Naive thymus-derived CD8-positive, alpha-beta T cell (primary cell): ENCODE measurements at regions not wholly inside any gene's neighbourhood (a gene's known extent, or its start where the extent isn't known, plus 50 kb on each side); places are given as distances from the start of the nearest gene placed in this dataset.

Experiments used
- ATAC-seq, 2 donors: fragments of 150-1000 bp; cut with Tn5 transposase in 1 of 2; sonication (Bioruptor Pico), chemical (Tn5 transposase) in 1 of 2; 1 replicate in 1 of 2; 2 replicates in 1 of 2; pipeline ENCODE4 v1.10.0; 2021; ENCODE audit warnings: mild to moderate bottlenecking in 2 of 2, moderate library complexity in 2 of 2
- POLR2A ChIA-PET: fragments of 350-600 bp; sonication (Branson Sonifier 250); formaldehyde crosslinking; loops from one replicate; lab custom pipeline; 2021; ENCODE audit warnings: antibody characterized with exemption; lab: Charles Lee
- DNase-seq, 10 donors: peaks; one replicate each; pipeline versions ENCODE4 v3.0.0 to v3.0.0-alpha.2; 2020 to 2022
- H3K27ac Mint-ChIP-seq, 10 donors: one replicate each; pipeline ENCODE4 v1.8.0; 2020 to 2022; ENCODE audit warnings: mild to moderate bottlenecking in 10 of 10, mixed read lengths in 10 of 10, moderate library complexity in 4 of 10, inconsistent platforms in 1 of 10
- H3K27me3 Mint-ChIP-seq, 5 donors: one replicate each; pipeline ENCODE4 v1.8.0; 2021 to 2022; ENCODE audit warnings: mixed read lengths in 5 of 5
- H3K36me3 Mint-ChIP-seq, 3 donors: one replicate each; pipeline ENCODE4 v1.8.0; 2020 to 2022; ENCODE audit warnings: mixed read lengths in 3 of 3, mild to moderate bottlenecking in 2 of 3, inconsistent platforms in 1 of 3
- H3K4me1 Mint-ChIP-seq, 4 donors: one replicate each; pipeline ENCODE4 v1.8.0; 2021 to 2022; ENCODE audit warnings: mixed read lengths in 4 of 4
- H3K4me3 Mint-ChIP-seq, 10 donors: one replicate each; pipeline ENCODE4 v1.8.0; 2020 to 2022; ENCODE audit warnings: mild to moderate bottlenecking in 10 of 10, mixed read lengths in 10 of 10, moderate library complexity in 6 of 10, inconsistent platforms in 1 of 10
- H3K9me3 Mint-ChIP-seq, 9 donors: one replicate each; pipeline ENCODE4 v1.8.0; 2020 to 2022; ENCODE audit warnings: mixed read lengths in 9 of 9, mild to moderate bottlenecking in 3 of 9, inconsistent platforms in 1 of 9, moderate library complexity in 1 of 9

GRCh38 chr5:117719413-117719812 lies 1144.8 kb upstream of the SEMA6A start:
- POLR2A ChIA-PET: no interaction called here
- Mint-ChIP-seq H3K36me3 (peaks cover 0 to 5% (median 0%) of the 10 kb centered on the region in 3 donors), H3K4me3 (no peak overlapping the region), H3K4me1 (no peaks in the 10 kb centered on the region), H3K27ac (no peak overlapping the region), H3K9me3 (peaks cover 3 to 49% (median 18%) of the 10 kb centered on the region in 9 donors), H3K27me3 (no peaks in the 10 kb centered on the region)
- DNase-seq (no peak), ATAC-seq (no peak)

- ATAC-seq (no peak), DNase-seq (peak in 1 of 10 donors; percentile 0)
- Mint-ChIP-seq H3K27me3 (no peaks in the 10 kb centered on the region), H3K36me3 (peaks cover 0 to 14% (median 0%) of the 10 kb centered on the region in 3 donors), H3K9me3 (peaks cover 9 to 52% (median 28%) of the 10 kb centered on the region in 9 donors), H3K27ac (no peak overlapping the region), H3K4me3 (no peak overlapping the region), H3K4me1 (peaks cover 0 to 2% (median 0%) of the 10 kb centered on the region in 4 donors)
- POLR2A ChIA-PET: no interaction called here
These were observed 1139.1 kb upstream of the SEMA6A start for GRCh38 chr5:117713585-117714198.

GRCh38 chr5:117701062-117701461 lies 1126.4 kb upstream of the SEMA6A start:
- Mint-ChIP-seq H3K4me3 (no peak overlapping the region), H3K9me3 (peaks cover 0 to 20% (median 5%) of the 10 kb centered on the region in 9 donors), H3K27ac (no peak overlapping the region), H3K4me1 (no peaks in the 10 kb centered on the region), H3K27me3 (no peaks in the 10 kb centered on the region), H3K36me3 (no peaks in the 10 kb centered on the region)
- no peak for ATAC-seq
- no peak for DNase-seq
- POLR2A ChIA-PET: no interaction called here

GRCh38 chr5:117692606-117693005 lies 1118.0 kb upstream of the SEMA6A start:
- Mint-ChIP-seq H3K27ac (no peak overlapping the region), H3K9me3 (peaks cover 0 to 11% (median 0%) of the 10 kb centered on the region in 9 donors), H3K36me3 (no peaks in the 10 kb centered on the region), H3K27me3 (no peaks in the 10 kb centered on the region), H3K4me3 (no peak overlapping the region), H3K4me1 (no peaks in the 10 kb centered on the region)
- ATAC-seq: no peak
- DNase-seq: no peak
- POLR2A ChIA-PET: no interaction called here

GRCh38 chr5:117691081-117691870 lies 1116.7 kb upstream of the SEMA6A start:
- H3K9me3 Mint-ChIP-seq: peaks cover 0 to 12% (median 0%) of the 10 kb centered on the region in 9 donors
- no peak overlapping the region for H3K4me3 Mint-ChIP-seq
- POLR2A ChIA-PET: no interaction called here
- no peaks in the 10 kb centered on the region for H3K4me1 Mint-ChIP-seq
- no peaks in the 10 kb centered on the region for H3K27me3 Mint-ChIP-seq
- no peaks in the 10 kb centered on the region for H3K36me3 Mint-ChIP-seq
- no peak for DNase-seq
- ATAC-seq: no peak
- H3K27ac Mint-ChIP-seq: no peak overlapping the region

- POLR2A ChIA-PET: no interaction called here
- DNase-seq (no peak), ATAC-seq (no peak)
- H3K9me3 Mint-ChIP-seq: peaks cover 0 to 13% (median 0%) of the 10 kb centered on the region in 9 donors
- no peaks in the 10 kb centered on the region for H3K27me3 Mint-ChIP-seq
- no peak overlapping the region for H3K27ac Mint-ChIP-seq
- H3K36me3 Mint-ChIP-seq: no peaks in the 10 kb centered on the region
- no peak overlapping the region for H3K4me3 Mint-ChIP-seq
- H3K4me1 Mint-ChIP-seq: no peaks in the 10 kb centered on the region
These were observed 1116.0 kb upstream of the SEMA6A start for GRCh38 chr5:117690612-117691011.

GRCh38 chr5:117686926-117687325 lies 1112.3 kb upstream of the SEMA6A start:
- ATAC-seq: no peak
- Mint-ChIP-seq H3K4me3 (no peak overlapping the region), H3K27me3 (no peaks in the 10 kb centered on the region), H3K27ac (peak overlapping the region in 1 of 10 donors; percentile 14), H3K36me3 (no peaks in the 10 kb centered on the region), H3K4me1 (no peaks in the 10 kb centered on the region), H3K9me3 (peaks cover 0 to 19% (median 1%) of the 10 kb centered on the region in 9 donors)
- POLR2A ChIA-PET: no interaction called here
- DNase-seq: no peak

GRCh38 chr5:117682416-117682815 lies 1107.8 kb upstream of the SEMA6A start:
- peaks cover 0 to 12% (median 8%) of the 10 kb centered on the region in 9 donors for H3K9me3 Mint-ChIP-seq
- no peaks in the 10 kb centered on the region for H3K36me3 Mint-ChIP-seq
- POLR2A ChIA-PET: no interaction called here
- no peak for ATAC-seq
- DNase-seq: no peak
- H3K27me3 Mint-ChIP-seq: no peaks in the 10 kb centered on the region
- H3K4me1 Mint-ChIP-seq: no peaks in the 10 kb centered on the region
- no peak overlapping the region for H3K4me3 Mint-ChIP-seq
- H3K27ac Mint-ChIP-seq: no peak overlapping the region

GRCh38 chr5:117681431-117682254 lies 1107.0 kb upstream of the SEMA6A start:
- peaks cover 0 to 10% (median 6%) of the 10 kb centered on the region in 9 donors for H3K9me3 Mint-ChIP-seq
- ATAC-seq (no peak), DNase-seq (no peak)
- no peaks in the 10 kb centered on the region for H3K27me3 Mint-ChIP-seq
- no peaks in the 10 kb centered on the region for H3K4me1 Mint-ChIP-seq
- no peak overlapping the region for H3K4me3 Mint-ChIP-seq
- H3K27ac Mint-ChIP-seq: no peak overlapping the region
- POLR2A ChIA-PET: no interaction called here
- no peaks in the 10 kb centered on the region for H3K36me3 Mint-ChIP-seq

- Mint-ChIP-seq H3K9me3 (peaks cover 0 to 16% (median 6%) of the 10 kb centered on the region in 9 donors), H3K27ac (no peak overlapping the region), H3K27me3 (no peaks in the 10 kb centered on the region), H3K4me3 (no peak overlapping the region), H3K36me3 (no peaks in the 10 kb centered on the region), H3K4me1 (no peaks in the 10 kb centered on the region)
- DNase-seq: no peak
- ATAC-seq: no peak
- POLR2A ChIA-PET: no interaction called here
These were observed 1105.8 kb upstream of the SEMA6A start for GRCh38 chr5:117680426-117680825.

- H3K27me3 Mint-ChIP-seq: no peaks in the 10 kb centered on the region
- DNase-seq (no peak), ATAC-seq (no peak)
- H3K4me3 Mint-ChIP-seq: no peak overlapping the region
- POLR2A ChIA-PET: no interaction called here
- H3K27ac Mint-ChIP-seq: no peak overlapping the region
- H3K9me3 Mint-ChIP-seq: peaks cover 0 to 17% (median 3%) of the 10 kb centered on the region in 9 donors
- H3K36me3 Mint-ChIP-seq: no peaks in the 10 kb centered on the region
- H3K4me1 Mint-ChIP-seq: no peaks in the 10 kb centered on the region
These were observed 1104.4 kb upstream of the SEMA6A start for GRCh38 chr5:117679046-117679445.

- H3K36me3 Mint-ChIP-seq: no peaks in the 10 kb centered on the region
- H3K27ac Mint-ChIP-seq: no peak overlapping the region
- no peaks in the 10 kb centered on the region for H3K4me1 Mint-ChIP-seq
- DNase-seq (no peak), ATAC-seq (no peak)
- H3K27me3 Mint-ChIP-seq: no peaks in the 10 kb centered on the region
- POLR2A ChIA-PET: no interaction called here
- H3K9me3 Mint-ChIP-seq: peaks cover 0 to 23% (median 0%) of the 10 kb centered on the region in 9 donors
- H3K4me3 Mint-ChIP-seq: no peak overlapping the region
These were observed 1101.0 kb upstream of the SEMA6A start for GRCh38 chr5:117675646-117676045.

GRCh38 chr5:117671551-117671950 lies 1096.9 kb upstream of the SEMA6A start:
- DNase-seq (no peak), ATAC-seq (no peak)
- POLR2A ChIA-PET: no interaction called here
- no peak overlapping the region for H3K27ac Mint-ChIP-seq
- no peaks in the 10 kb centered on the region for H3K4me1 Mint-ChIP-seq
- no peak overlapping the region for H3K4me3 Mint-ChIP-seq
- H3K36me3 Mint-ChIP-seq: no peaks in the 10 kb centered on the region
- no peaks in the 10 kb centered on the region for H3K27me3 Mint-ChIP-seq
- H3K9me3 Mint-ChIP-seq: peaks cover 0 to 23% (median 4%) of the 10 kb centered on the region in 9 donors
